PFSK-1 (cell line): ENCODE measurements at regions not wholly inside any gene's neighbourhood (a gene's known extent, or its start where the extent isn't known, plus 50 kb on each side); places are given as distances from the start of the nearest gene placed in this dataset.

Experiments
- POLR2AphosphoS5 ChIP-seq: IDR thresholded peaks from 2 replicates; pipeline ENCODE4 v1.6.1; 2012; ENCODE audit warnings: low read depth, mild to moderate bottlenecking, control low read depth, low read length, moderate library complexity
- TAF1 ChIP-seq: IDR thresholded peaks from 2 replicates; pipeline ENCODE4 v1.6.1; 2012; ENCODE audit warnings: low read length, control low read depth, borderline replicate concordance; ENCODE audit not compliant: insufficient read depth
- TF ChIP-seq, protein P1 (sequence below), 2 experiments: IDR thresholded peaks; 2 replicates each; pipeline versions ENCODE4 v1.6.1 to v1.8.0; 2011 to 2012; ENCODE audit warnings: low read depth in 2 of 2, low read length in 2 of 2, control low read depth in 1 of 2, inconsistent platforms in 1 of 2, mild to moderate bottlenecking in 1 of 2, moderate library complexity in 1 of 2; ENCODE audit not compliant: insufficient read depth in 1 of 2

DNA sequence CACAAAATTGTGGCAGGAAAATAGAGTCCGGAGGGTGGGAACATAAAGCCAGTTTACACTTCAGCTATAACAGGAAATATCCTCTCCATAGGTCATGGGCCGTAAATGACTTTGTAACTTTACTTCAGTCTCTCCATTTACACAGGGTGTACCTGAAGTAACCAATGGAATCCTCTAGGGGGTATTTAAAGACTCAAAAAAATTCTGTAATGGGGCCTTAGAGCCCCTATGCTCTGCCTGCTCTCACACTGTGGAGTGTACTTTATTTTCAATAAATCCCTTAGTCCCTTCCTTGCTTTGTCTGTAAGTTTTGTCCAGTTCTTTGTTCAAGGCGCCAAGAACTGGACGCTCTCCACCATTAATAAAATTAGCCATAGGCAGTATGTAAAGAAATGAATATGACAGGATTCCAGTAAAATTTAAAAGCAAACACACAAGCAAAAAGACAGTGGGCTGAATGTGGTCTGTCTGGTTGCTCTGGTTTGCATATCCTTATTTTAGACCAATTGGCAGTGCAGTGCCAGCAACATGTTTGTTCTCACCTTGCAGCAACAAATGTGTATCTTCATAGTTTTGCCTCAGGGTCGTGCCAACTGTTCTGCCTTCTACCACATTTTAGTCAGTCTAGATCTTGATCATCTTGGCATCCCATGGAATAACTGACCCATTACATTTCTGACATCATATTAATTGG lies 801.5 kb upstream of the SPRY2 start:
- TF ChIP-seq POLR2AphosphoS5 (no peak), TAF1 (no peak)
- TF ChIP-seq, protein P1, sequence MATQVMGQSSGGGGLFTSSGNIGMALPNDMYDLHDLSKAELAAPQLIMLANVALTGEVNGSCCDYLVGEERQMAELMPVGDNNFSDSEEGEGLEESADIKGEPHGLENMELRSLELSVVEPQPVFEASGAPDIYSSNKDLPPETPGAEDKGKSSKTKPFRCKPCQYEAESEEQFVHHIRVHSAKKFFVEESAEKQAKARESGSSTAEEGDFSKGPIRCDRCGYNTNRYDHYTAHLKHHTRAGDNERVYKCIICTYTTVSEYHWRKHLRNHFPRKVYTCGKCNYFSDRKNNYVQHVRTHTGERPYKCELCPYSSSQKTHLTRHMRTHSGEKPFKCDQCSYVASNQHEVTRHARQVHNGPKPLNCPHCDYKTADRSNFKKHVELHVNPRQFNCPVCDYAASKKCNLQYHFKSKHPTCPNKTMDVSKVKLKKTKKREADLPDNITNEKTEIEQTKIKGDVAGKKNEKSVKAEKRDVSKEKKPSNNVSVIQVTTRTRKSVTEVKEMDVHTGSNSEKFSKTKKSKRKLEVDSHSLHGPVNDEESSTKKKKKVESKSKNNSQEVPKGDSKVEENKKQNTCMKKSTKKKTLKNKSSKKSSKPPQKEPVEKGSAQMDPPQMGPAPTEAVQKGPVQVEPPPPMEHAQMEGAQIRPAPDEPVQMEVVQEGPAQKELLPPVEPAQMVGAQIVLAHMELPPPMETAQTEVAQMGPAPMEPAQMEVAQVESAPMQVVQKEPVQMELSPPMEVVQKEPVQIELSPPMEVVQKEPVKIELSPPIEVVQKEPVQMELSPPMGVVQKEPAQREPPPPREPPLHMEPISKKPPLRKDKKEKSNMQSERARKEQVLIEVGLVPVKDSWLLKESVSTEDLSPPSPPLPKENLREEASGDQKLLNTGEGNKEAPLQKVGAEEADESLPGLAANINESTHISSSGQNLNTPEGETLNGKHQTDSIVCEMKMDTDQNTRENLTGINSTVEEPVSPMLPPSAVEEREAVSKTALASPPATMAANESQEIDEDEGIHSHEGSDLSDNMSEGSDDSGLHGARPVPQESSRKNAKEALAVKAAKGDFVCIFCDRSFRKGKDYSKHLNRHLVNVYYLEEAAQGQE (IDR thresholded peaks at IDR 0.05; ENCODE audit: insufficient read depth in 1 of 2, low read depth in 2 of 2, low read length in 2 of 2) = no peak
